ENCODE measurements at regions not wholly inside any gene's neighbourhood (a gene's known extent, or its start where the extent isn't known, plus 50 kb on each side); places are given as distances from the start of the nearest gene placed in this dataset.

DNA sequence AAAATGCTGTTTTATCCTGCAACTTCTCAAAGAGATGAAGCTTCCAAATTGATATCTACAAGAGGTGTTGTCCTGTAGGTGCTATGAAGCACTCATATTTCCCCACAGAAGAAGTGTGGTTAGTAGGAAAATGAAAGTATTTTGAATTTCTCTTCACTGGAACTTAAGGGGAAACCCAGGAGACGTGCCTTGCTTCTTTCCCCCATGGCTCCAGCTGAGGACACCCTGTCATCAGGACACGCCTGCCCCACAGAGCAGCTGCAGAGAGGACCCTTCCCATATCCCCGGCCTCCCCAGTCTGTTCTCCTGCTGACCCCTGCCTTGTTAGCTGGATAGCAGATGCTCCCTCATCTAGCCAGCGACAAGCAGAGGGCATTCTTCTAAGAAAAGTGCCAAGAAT, 371.3 kb downstream of the COG6 start:
- peaks cover 3% of the 10 kb centered on the region for H3K79me1 ChIP-seq (ENCODE audit: low read length)
- H3K79me2 ChIP-seq (ENCODE audit: control insufficient read depth, insufficient read depth, low read length, poor library complexity): no peaks in the 10 kb centered on the region
- H3K9ac ChIP-seq (ENCODE audit: low read length): no peak overlapping the region
- peaks cover 2 to 7% of the 10 kb centered on the region in 2 experiments for H3K4me1 ChIP-seq (ENCODE audit: control insufficient read depth in 1 of 2, insufficient read depth in 2 of 2, low read length in 2 of 2)
- H3K27ac ChIP-seq (ENCODE audit: low read depth, low read length): no peak overlapping the region
- no peak overlapping the region for H3K4me2 ChIP-seq (ENCODE audit: low read length)
- H2BK12ac ChIP-seq (ENCODE audit: low read length): no peak overlapping the region
- no peaks in the 10 kb centered on the region for H3K36me3 ChIP-seq (ENCODE audit: control insufficient read depth in 1 of 2, insufficient read depth in 2 of 2, low read length in 2 of 2)
- H3K4me3 ChIP-seq (ENCODE audit: low read depth, low read length): no peak overlapping the region
- no peak overlapping the region for H2BK5ac ChIP-seq (ENCODE audit: low read depth, low read length, poor library complexity)
- no peak overlapping the region for H3K23ac ChIP-seq (ENCODE audit: low read length)
- no peak overlapping the region for H3K4ac ChIP-seq (ENCODE audit: low read depth, low read length)
- H3K27me3 ChIP-seq (ENCODE audit: insufficient read depth, low read length): no peaks in the 10 kb centered on the region
- DNase-seq: no peak
- H2AFZ ChIP-seq (ENCODE audit: insufficient read depth, low read length, poor library complexity): no peak overlapping the region
- H4K91ac ChIP-seq (ENCODE audit: low read depth, low read length): no peak overlapping the region
- WGBS (ENCODE audit: extremely low coverage, insufficient coverage, insufficient read length): no CpG with 5 or more reads among the region's 4 CpGs
- no peak overlapping the region for H4K8ac ChIP-seq (ENCODE audit: low read depth, low read length)
- H3K9me3 ChIP-seq (ENCODE audit: insufficient read depth, low read depth, low read length): no peaks in the 10 kb centered on the region
- H3K14ac ChIP-seq (ENCODE audit: low read length): no peak overlapping the region
- no peak overlapping the region for H4K12ac ChIP-seq (ENCODE audit: low read depth, low read length)
- H2BK120ac ChIP-seq (ENCODE audit: insufficient read depth, low read length, poor library complexity): no peak overlapping the region
- H2AK5ac ChIP-seq (ENCODE audit: low read length): no peak overlapping the region
- H3K18ac ChIP-seq (ENCODE audit: low read length): no peak overlapping the region

DNA sequence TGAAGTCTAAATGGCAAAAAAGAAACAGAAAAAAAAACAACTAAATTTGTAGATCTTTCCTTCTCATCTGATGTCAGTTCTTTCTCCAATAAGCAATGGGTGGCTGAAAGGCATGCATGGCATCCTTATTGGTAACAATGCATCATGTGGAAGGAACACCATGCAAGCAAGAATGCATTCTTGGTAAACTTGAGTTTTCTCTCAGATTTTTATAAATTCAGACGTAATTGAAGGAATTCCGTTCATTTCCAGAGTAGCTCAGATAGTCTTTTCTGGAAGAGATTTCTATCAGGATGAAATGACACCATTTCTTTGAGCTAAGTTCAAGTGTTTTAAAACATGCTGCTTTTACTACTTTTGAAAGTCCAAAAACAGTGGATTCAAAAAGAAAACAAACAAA, 373.0 kb downstream of the COG6 start:
- no peaks in the 10 kb centered on the region for H3K79me2 ChIP-seq (ENCODE audit: control insufficient read depth, insufficient read depth, low read length, poor library complexity)
- no peaks in the 10 kb centered on the region for H3K36me3 ChIP-seq (ENCODE audit: control insufficient read depth in 1 of 2, insufficient read depth in 2 of 2, low read length in 2 of 2)
- H2AFZ ChIP-seq (ENCODE audit: insufficient read depth, low read length, poor library complexity): no peak overlapping the region
- no CpG with 5 or more reads among the region's 2 CpGs for WGBS (ENCODE audit: extremely low coverage, insufficient coverage, insufficient read length)
- no peak overlapping the region for H2BK12ac ChIP-seq (ENCODE audit: low read length)
- H3K23ac ChIP-seq (ENCODE audit: low read length): no peak overlapping the region
- peaks cover 2 to 7% of the 10 kb centered on the region in 2 experiments for H3K4me1 ChIP-seq (ENCODE audit: control insufficient read depth in 1 of 2, insufficient read depth in 2 of 2, low read length in 2 of 2)
- no peak overlapping the region for H3K4ac ChIP-seq (ENCODE audit: low read depth, low read length)
- H2BK5ac ChIP-seq (ENCODE audit: low read depth, low read length, poor library complexity): no peak overlapping the region
- H4K8ac ChIP-seq (ENCODE audit: low read depth, low read length): no peak overlapping the region
- no peak overlapping the region for H3K18ac ChIP-seq (ENCODE audit: low read length)
- no peak overlapping the region for H3K14ac ChIP-seq (ENCODE audit: low read length)
- H3K4me3 ChIP-seq (ENCODE audit: low read depth, low read length): no peak overlapping the region
- H3K27me3 ChIP-seq (ENCODE audit: insufficient read depth, low read length): no peaks in the 10 kb centered on the region
- H3K79me1 ChIP-seq (ENCODE audit: low read length): peaks cover 3% of the 10 kb centered on the region
- peak; percentile 23 to 94 for DNase-seq
- no peaks in the 10 kb centered on the region for H3K9me3 ChIP-seq (ENCODE audit: insufficient read depth, low read depth, low read length)
- H2BK120ac ChIP-seq (ENCODE audit: insufficient read depth, low read length, poor library complexity): no peak overlapping the region
- no peak overlapping the region for H3K4me2 ChIP-seq (ENCODE audit: low read length)
- no peak overlapping the region for H3K9ac ChIP-seq (ENCODE audit: low read length)
- no peak overlapping the region for H4K12ac ChIP-seq (ENCODE audit: low read depth, low read length)
- no peak overlapping the region for H2AK5ac ChIP-seq (ENCODE audit: low read length)
- H3K27ac ChIP-seq (ENCODE audit: low read depth, low read length): no peak overlapping the region
- no peak overlapping the region for H4K91ac ChIP-seq (ENCODE audit: low read depth, low read length)

DNA sequence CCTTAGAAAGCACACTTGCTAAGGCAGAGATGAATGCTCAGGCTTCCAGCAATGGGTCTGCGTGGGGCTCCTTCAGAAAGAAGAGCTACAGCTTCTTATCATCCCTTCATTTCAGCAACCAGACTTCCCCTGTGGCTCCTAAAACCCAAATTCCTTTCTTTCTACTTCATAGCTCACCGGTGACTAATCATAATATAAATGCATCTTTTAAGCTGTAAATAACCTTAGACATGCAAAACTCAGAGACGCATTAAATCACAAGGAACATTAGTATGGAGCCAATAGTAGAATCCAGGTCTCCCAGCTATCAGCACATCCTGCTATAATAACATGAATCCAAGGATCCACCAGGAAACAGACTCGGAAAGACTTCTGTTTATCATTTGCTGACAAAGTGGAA, 375.6 kb downstream of the COG6 start:
- Histone ChIP-seq H3K9ac (ENCODE audit: low read length) (no peak overlapping the region), H3K18ac (ENCODE audit: low read length) (no peak overlapping the region), H4K91ac (ENCODE audit: low read depth, low read length) (no peak overlapping the region), H3K23ac (ENCODE audit: low read length) (no peak overlapping the region), H3K27ac (ENCODE audit: low read depth, low read length) (no peak overlapping the region), H2BK12ac (ENCODE audit: low read length) (no peak overlapping the region), H3K4ac (ENCODE audit: low read depth, low read length) (no peak overlapping the region), H3K27me3 (ENCODE audit: insufficient read depth, low read length) (no peaks in the 10 kb centered on the region), H3K4me3 (ENCODE audit: low read depth, low read length) (no peak overlapping the region), H3K36me3 (ENCODE audit: control insufficient read depth in 1 of 2, insufficient read depth in 2 of 2, low read length in 2 of 2) (no peaks in the 10 kb centered on the region), H3K14ac (ENCODE audit: low read length) (no peak overlapping the region), H2AK5ac (ENCODE audit: low read length) (no peak overlapping the region), H2BK120ac (ENCODE audit: insufficient read depth, low read length, poor library complexity) (no peak overlapping the region), H3K79me1 (ENCODE audit: low read length) (peaks cover 3% of the 10 kb centered on the region), H3K79me2 (ENCODE audit: control insufficient read depth, insufficient read depth, low read length, poor library complexity) (no peaks in the 10 kb centered on the region), H3K4me1 (ENCODE audit: control insufficient read depth in 1 of 2, insufficient read depth in 2 of 2, low read length in 2 of 2) (peaks cover 2 to 6% of the 10 kb centered on the region in 2 experiments), H3K9me3 (ENCODE audit: insufficient read depth, low read depth, low read length) (no peaks in the 10 kb centered on the region), H3K4me2 (ENCODE audit: low read length) (no peak overlapping the region), H4K12ac (ENCODE audit: low read depth, low read length) (no peak overlapping the region), H2AFZ (ENCODE audit: insufficient read depth, low read length, poor library complexity) (no peak overlapping the region), H4K8ac (ENCODE audit: low read depth, low read length) (no peak overlapping the region), H2BK5ac (ENCODE audit: low read depth, low read length, poor library complexity) (peak overlapping the region; percentile 20)
- peak in 1 of 2 donors; percentile 6 for DNase-seq
- WGBS (ENCODE audit: extremely low coverage, insufficient coverage, insufficient read length): no CpG with 5 or more reads among the region's 4 CpGs

DNA sequence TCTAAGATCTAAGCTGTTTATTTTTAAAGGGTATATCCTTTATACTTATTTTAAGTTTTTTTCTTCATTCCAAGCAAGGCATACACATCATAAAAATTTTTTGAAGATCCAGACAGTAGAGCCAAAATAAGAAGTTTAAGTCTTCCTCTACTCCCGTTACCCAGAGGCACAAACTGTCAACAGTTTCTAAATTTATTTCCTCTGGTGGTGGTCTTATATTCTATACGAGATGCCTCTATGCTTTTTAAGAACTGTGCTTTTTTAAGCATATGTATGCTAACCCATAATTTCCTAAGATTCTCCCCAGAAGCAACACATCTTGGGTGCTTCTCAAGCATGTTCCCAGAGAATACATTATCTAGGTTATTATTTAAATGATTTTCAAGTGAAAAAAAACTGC, 383.6 kb downstream of the COG6 start:
- no peak overlapping the region for H3K23ac ChIP-seq (ENCODE audit: low read length)
- no peaks in the 10 kb centered on the region for H3K9me3 ChIP-seq (ENCODE audit: insufficient read depth, low read depth, low read length)
- H3K27me3 ChIP-seq (ENCODE audit: insufficient read depth, low read length): no peaks in the 10 kb centered on the region
- no peaks in the 10 kb centered on the region for H3K36me3 ChIP-seq (ENCODE audit: control insufficient read depth in 1 of 2, insufficient read depth in 2 of 2, low read length in 2 of 2)
- no peak overlapping the region for H3K4ac ChIP-seq (ENCODE audit: low read depth, low read length)
- no peaks in the 10 kb centered on the region for H3K4me1 ChIP-seq (ENCODE audit: control insufficient read depth in 1 of 2, insufficient read depth in 2 of 2, low read length in 2 of 2)
- H3K4me3 ChIP-seq (ENCODE audit: low read depth, low read length): no peak overlapping the region
- no peaks in the 10 kb centered on the region for H3K79me1 ChIP-seq (ENCODE audit: low read length)
- no peak overlapping the region for H4K12ac ChIP-seq (ENCODE audit: low read depth, low read length)
- no CpG with 5 or more reads among the region's 2 CpGs for WGBS (ENCODE audit: extremely low coverage, insufficient coverage, insufficient read length)
- no peak for DNase-seq
- no peak overlapping the region for H2AK5ac ChIP-seq (ENCODE audit: low read length)
- no peak overlapping the region for H2BK5ac ChIP-seq (ENCODE audit: low read depth, low read length, poor library complexity)
- no peak overlapping the region for H3K27ac ChIP-seq (ENCODE audit: low read depth, low read length)
- H2BK120ac ChIP-seq (ENCODE audit: insufficient read depth, low read length, poor library complexity): no peak overlapping the region
- H3K79me2 ChIP-seq (ENCODE audit: control insufficient read depth, insufficient read depth, low read length, poor library complexity): no peaks in the 10 kb centered on the region
- H3K9ac ChIP-seq (ENCODE audit: low read length): no peak overlapping the region
- H3K18ac ChIP-seq (ENCODE audit: low read length): no peak overlapping the region
- no peak overlapping the region for H2BK12ac ChIP-seq (ENCODE audit: low read length)
- no peak overlapping the region for H3K14ac ChIP-seq (ENCODE audit: low read length)
- H4K8ac ChIP-seq (ENCODE audit: low read depth, low read length): no peak overlapping the region
- H4K91ac ChIP-seq (ENCODE audit: low read depth, low read length): no peak overlapping the region
- H3K4me2 ChIP-seq (ENCODE audit: low read length): no peak overlapping the region
- H2AFZ ChIP-seq (ENCODE audit: insufficient read depth, low read length, poor library complexity): no peak overlapping the region

Measured in trophoblast cell (in vitro differentiated cells and primary cell).